ENCODE measurements at regions not wholly inside any gene's neighbourhood (a gene's known extent, or its start where the extent isn't known, plus 50 kb on each side); places are given as distances from the start of the nearest gene placed in this dataset.

- no peak overlapping the region for H3K9ac ChIP-seq (ENCODE audit: low read depth, low read length)
- no peak overlapping the region for H3K4me3 ChIP-seq (ENCODE audit: insufficient read depth, low read depth, low read length)
- no peak overlapping the region for H3K23ac ChIP-seq (ENCODE audit: low read depth, low read length)
- no peaks in the 10 kb centered on the region for H3K36me3 ChIP-seq (ENCODE audit: control insufficient read depth, insufficient read depth, low read length)
- no peaks in the 10 kb centered on the region for H3K79me1 ChIP-seq (ENCODE audit: low read depth in 1 of 2, low read length in 2 of 2)
- no peak overlapping the region for H2BK5ac ChIP-seq (ENCODE audit: low read depth, low read length, poor library complexity, severe bottlenecking)
- H3K9me3 ChIP-seq (ENCODE audit: control insufficient read depth, insufficient read depth, low read length): peaks cover 2% of the 10 kb centered on the region
- no peak for ATAC-seq (ENCODE audit: low read depth)
- intact Hi-C loops (cut with micrococcal nuclease): no loop called here
- no peak overlapping the region for H4K91ac ChIP-seq (ENCODE audit: insufficient read depth, low read depth, low read length)
- no peak overlapping the region for H3K4ac ChIP-seq (ENCODE audit: low read depth, low read length)
- H3K27ac ChIP-seq (ENCODE audit: insufficient read depth, low read length): no peak overlapping the region
- WGBS, 2 experiments (ENCODE audit: extremely low coverage in 2 of 2, insufficient read length in 1 of 2): no CpG with 5 or more reads among the region's 8 CpGs
- BruUV-seq (replicated peaks): no TSS peak
- no peaks in the 10 kb centered on the region for H3K27me3 ChIP-seq (ENCODE audit: control insufficient read depth, insufficient read depth, low read length)
- H2BK120ac ChIP-seq (ENCODE audit: low read depth, low read length): no peak overlapping the region
- H3K4me2 ChIP-seq (ENCODE audit: low read depth, low read length): no peak overlapping the region
- H3K18ac ChIP-seq (ENCODE audit: low read depth, low read length): no peak overlapping the region
- no peak overlapping the region for H3K14ac ChIP-seq (replicated peaks; ENCODE audit: low read depth, low read length)
- H2AK5ac ChIP-seq (ENCODE audit: low read depth, low read length): no peak overlapping the region
- in situ Hi-C loops (cut with MboI; ENCODE audit: low sequenced_read_pairs): no loop called here
- H3K56ac ChIP-seq (ENCODE audit: extremely low read depth, insufficient read depth, low read length): no peak overlapping the region
- H4K5ac ChIP-seq (ENCODE audit: low read depth, low read length): no peak overlapping the region
- no peaks in the 10 kb centered on the region for H3K9me1 ChIP-seq (ENCODE audit: insufficient read depth, low read length)
- no peak overlapping the region for H2BK20ac ChIP-seq (ENCODE audit: low read depth, low read length)
- dilution Hi-C loops (cut with HindIII; ENCODE audit: low sequenced_read_pairs, unreplicated experiment): no loop called here
- no peak overlapping the region for H4K8ac ChIP-seq (ENCODE audit: low read depth in 2 of 2, low read length in 2 of 2)
- TF ChIP-seq, protein P1, sequence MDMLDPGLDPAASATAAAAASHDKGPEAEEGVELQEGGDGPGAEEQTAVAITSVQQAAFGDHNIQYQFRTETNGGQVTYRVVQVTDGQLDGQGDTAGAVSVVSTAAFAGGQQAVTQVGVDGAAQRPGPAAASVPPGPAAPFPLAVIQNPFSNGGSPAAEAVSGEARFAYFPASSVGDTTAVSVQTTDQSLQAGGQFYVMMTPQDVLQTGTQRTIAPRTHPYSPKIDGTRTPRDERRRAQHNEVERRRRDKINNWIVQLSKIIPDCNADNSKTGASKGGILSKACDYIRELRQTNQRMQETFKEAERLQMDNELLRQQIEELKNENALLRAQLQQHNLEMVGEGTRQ (IDR thresholded peaks at IDR 0.05; ENCODE audit: low read depth, low read length): no peak
- TF ChIP-seq CEBPB (IDR thresholded peaks at IDR 0.05; ENCODE audit: low read depth, low read length): no peak
- no peak for TF ChIP-seq MAZ (IDR thresholded peaks at IDR 0.05; ENCODE audit: borderline replicate concordance, low read depth, low read length)
- TF ChIP-seq MAFK (IDR thresholded peaks at IDR 0.05; ENCODE audit: low read depth, low read length): no peak
- TF ChIP-seq RCOR1 (IDR thresholded peaks at IDR 0.05; ENCODE audit: insufficient replicate concordance, low read length): no peak
- no peak for TF ChIP-seq RAD21 (IDR thresholded peaks at IDR 0.05; ENCODE audit: low read length)
- no peak for TF ChIP-seq CHD1 (IDR thresholded peaks at IDR 0.05; ENCODE audit: low read depth, low read length)
- TF ChIP-seq CTCF (conservative IDR thresholded peaks at IDR 0.05; ENCODE audit: low read depth, low read length): no peak
- no peak for TF ChIP-seq MXI1 (IDR thresholded peaks at IDR 0.05; ENCODE audit: borderline replicate concordance, low read depth, low read length)
- no peak overlapping the region for H2AFZ ChIP-seq (replicated peaks; ENCODE audit: low read length, poor library complexity)
- H2AK9ac ChIP-seq (replicated peaks; ENCODE audit: low read depth, low read length, poor library complexity): no peak overlapping the region
- POLR2A ChIA-PET (ENCODE audit: unreplicated experiment): no interaction called here
- DNase-seq: no peak
- CTCF ChIA-PET: no interaction called here
- no peaks in the 10 kb centered on the region for H3K4me1 ChIP-seq (ENCODE audit: control insufficient read depth, insufficient read depth, low read length)
- H2BK15ac ChIP-seq (ENCODE audit: low read depth, low read length): no peak overlapping the region
- no peaks in the 10 kb centered on the region for H4K20me1 ChIP-seq (ENCODE audit: insufficient read depth, low read length)
Observed at GRCh38 chr14:28608443-28608842, 158.1 kb upstream of the FOXG1 start.

Measured in IMR-90 (cell line).